Suprapubic skin (tissue), 3 donors: ENCODE measurements at regions not wholly inside any gene's neighbourhood (a gene's known extent, or its start where the extent isn't known, plus 50 kb on each side); places are given as distances from the start of the nearest gene placed in this dataset.

Experiments
- POLR2A ChIP-seq, 2 donors: fragments of 450-650 bp; IDR thresholded peaks; one replicate each; pipeline ENCODE4 v1.6.1; 2017; ENCODE audit warnings: antibody characterized with exemption in 2 of 2, mild to moderate bottlenecking in 2 of 2, moderate library complexity in 2 of 2
- TF ChIP-seq, protein P1 (sequence below), 2 donors: fragments of 200-600 bp in 1 of 2; fragments of 450-650 bp in 1 of 2; sonication (generic) in 1 of 2; IDR thresholded peaks; one replicate each; pipeline ENCODE4 v1.5.1; 2016 to 2019; ENCODE audit warnings: antibody characterized with exemption in 2 of 2, mild to moderate bottlenecking in 1 of 2, moderate library complexity in 1 of 2

DNA sequence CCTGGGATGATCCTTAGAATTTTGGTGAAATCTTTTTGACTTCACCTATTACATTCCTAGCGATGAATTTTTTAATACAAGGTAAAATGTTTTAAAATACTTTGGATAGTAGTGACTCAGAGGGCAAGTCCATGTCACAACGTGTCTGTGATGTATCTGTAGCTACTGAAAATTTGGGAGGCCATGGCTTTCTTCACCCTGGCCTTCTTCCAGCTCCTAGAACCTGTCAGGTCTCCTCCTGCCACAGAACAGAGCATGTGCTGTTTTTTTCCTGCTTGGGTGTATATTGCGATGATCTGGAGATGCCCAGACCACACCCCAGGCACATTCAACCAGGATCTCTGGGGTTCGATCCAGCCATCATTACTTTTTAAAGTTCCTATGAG, 194.4 kb downstream of the BTBD3 start:
- TF ChIP-seq, protein P1, sequence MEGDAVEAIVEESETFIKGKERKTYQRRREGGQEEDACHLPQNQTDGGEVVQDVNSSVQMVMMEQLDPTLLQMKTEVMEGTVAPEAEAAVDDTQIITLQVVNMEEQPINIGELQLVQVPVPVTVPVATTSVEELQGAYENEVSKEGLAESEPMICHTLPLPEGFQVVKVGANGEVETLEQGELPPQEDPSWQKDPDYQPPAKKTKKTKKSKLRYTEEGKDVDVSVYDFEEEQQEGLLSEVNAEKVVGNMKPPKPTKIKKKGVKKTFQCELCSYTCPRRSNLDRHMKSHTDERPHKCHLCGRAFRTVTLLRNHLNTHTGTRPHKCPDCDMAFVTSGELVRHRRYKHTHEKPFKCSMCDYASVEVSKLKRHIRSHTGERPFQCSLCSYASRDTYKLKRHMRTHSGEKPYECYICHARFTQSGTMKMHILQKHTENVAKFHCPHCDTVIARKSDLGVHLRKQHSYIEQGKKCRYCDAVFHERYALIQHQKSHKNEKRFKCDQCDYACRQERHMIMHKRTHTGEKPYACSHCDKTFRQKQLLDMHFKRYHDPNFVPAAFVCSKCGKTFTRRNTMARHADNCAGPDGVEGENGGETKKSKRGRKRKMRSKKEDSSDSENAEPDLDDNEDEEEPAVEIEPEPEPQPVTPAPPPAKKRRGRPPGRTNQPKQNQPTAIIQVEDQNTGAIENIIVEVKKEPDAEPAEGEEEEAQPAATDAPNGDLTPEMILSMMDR (IDR thresholded peaks at IDR 0.05): no peak
- no peak for TF ChIP-seq POLR2A (IDR thresholded peaks at IDR 0.05)
